Mammary epithelial cell (primary cell): ENCODE measurements at regions not wholly inside any gene's neighbourhood (a gene's known extent, or its start where the extent isn't known, plus 50 kb on each side); places are given as distances from the start of the nearest gene placed in this dataset.

ENCODE experiments used
- EZH2 ChIP-seq: IDR thresholded peaks from 2 replicates; pipeline ENCODE4 v1.6.1; 2012; ENCODE audit warnings: low read length, inconsistent platforms, borderline replicate concordance
- TF ChIP-seq, protein P1 (sequence below), 2 donors: IDR thresholded peaks in 1 of 2; conservative IDR thresholded peaks in 1 of 2; 2 replicates each; pipeline ENCODE4 v1.5.1; 2011 to 2012; ENCODE audit warnings: inconsistent platforms in 2 of 2, low read length in 2 of 2, mild to moderate bottlenecking in 2 of 2, control low read depth in 1 of 2, low read depth in 1 of 2; ENCODE audit not compliant: insufficient read depth in 1 of 2; ENCODE audit errors: extremely low read depth in 1 of 2

GRCh38 chr5:114265432-114266060 is 96.3 kb upstream of the KCNN2 start:
- TF ChIP-seq, protein P1, sequence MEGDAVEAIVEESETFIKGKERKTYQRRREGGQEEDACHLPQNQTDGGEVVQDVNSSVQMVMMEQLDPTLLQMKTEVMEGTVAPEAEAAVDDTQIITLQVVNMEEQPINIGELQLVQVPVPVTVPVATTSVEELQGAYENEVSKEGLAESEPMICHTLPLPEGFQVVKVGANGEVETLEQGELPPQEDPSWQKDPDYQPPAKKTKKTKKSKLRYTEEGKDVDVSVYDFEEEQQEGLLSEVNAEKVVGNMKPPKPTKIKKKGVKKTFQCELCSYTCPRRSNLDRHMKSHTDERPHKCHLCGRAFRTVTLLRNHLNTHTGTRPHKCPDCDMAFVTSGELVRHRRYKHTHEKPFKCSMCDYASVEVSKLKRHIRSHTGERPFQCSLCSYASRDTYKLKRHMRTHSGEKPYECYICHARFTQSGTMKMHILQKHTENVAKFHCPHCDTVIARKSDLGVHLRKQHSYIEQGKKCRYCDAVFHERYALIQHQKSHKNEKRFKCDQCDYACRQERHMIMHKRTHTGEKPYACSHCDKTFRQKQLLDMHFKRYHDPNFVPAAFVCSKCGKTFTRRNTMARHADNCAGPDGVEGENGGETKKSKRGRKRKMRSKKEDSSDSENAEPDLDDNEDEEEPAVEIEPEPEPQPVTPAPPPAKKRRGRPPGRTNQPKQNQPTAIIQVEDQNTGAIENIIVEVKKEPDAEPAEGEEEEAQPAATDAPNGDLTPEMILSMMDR (conservative IDR thresholded peaks at IDR 0.05 in 1 of 2, IDR thresholded peaks at IDR 0.05 in 1 of 2; ENCODE audit: extremely low read depth in 1 of 2, insufficient read depth in 1 of 2, low read depth in 1 of 2, low read length in 2 of 2) = no peak
- TF ChIP-seq EZH2 = no peak
